ENCODE measurements at regions not wholly inside any gene's neighbourhood (a gene's known extent, or its start where the extent isn't known, plus 50 kb on each side); places are given as distances from the start of the nearest gene placed in this dataset.

DNA sequence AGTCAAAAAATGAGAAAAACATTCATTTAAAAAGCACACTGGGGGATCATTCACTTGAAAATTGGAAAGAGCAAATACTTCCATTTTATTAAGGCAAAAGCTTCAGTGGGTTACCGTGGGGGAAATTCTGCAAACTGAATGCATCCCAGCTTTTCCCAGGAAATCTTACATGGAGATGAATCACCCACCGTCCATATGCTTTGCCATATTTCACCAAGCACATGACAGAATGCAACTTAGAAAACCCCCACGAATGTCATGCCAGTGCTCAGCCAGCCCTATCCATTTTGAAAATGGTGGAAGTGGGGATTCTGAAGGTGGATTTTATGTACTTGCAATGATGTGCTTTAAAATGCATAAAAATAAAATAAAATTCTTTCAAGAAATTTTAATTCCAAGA lies 485.5 kb upstream of the ID2 start:
- TF ChIP-seq, protein P1, sequence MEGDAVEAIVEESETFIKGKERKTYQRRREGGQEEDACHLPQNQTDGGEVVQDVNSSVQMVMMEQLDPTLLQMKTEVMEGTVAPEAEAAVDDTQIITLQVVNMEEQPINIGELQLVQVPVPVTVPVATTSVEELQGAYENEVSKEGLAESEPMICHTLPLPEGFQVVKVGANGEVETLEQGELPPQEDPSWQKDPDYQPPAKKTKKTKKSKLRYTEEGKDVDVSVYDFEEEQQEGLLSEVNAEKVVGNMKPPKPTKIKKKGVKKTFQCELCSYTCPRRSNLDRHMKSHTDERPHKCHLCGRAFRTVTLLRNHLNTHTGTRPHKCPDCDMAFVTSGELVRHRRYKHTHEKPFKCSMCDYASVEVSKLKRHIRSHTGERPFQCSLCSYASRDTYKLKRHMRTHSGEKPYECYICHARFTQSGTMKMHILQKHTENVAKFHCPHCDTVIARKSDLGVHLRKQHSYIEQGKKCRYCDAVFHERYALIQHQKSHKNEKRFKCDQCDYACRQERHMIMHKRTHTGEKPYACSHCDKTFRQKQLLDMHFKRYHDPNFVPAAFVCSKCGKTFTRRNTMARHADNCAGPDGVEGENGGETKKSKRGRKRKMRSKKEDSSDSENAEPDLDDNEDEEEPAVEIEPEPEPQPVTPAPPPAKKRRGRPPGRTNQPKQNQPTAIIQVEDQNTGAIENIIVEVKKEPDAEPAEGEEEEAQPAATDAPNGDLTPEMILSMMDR (conservative IDR thresholded peaks at IDR 0.05; ENCODE audit: low read depth, low read length) = no peak
- H3K4me3 ChIP-seq (ENCODE audit: low read depth, low read length) = no peak overlapping the region
- DNase-seq (ENCODE audit: low read depth) = no peak

DNA sequence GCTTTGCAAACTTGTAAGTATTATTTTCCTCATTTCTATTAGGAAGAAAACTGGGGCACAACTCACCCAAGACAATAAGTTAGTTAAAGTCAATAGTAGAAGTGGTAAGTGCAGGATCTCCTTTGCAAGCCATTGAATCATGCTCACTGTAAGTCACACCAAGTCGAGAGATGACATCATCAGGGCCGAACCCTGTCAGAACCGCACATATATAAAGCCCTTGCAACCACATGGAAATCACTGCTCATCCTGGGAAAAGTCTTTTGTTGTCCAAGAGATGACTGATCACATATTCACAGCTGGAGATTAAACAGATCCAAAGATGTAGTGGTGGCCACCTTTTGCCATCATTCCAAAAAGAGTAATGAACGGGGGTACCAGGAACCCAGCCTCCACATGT lies 484.8 kb upstream of the ID2 start:
- H3K4me3 ChIP-seq (ENCODE audit: low read depth, low read length) = no peak overlapping the region
- TF ChIP-seq, protein P1 (conservative IDR thresholded peaks at IDR 0.05; ENCODE audit: low read depth, low read length) = no peak
- no peak for DNase-seq (ENCODE audit: low read depth)

DNA sequence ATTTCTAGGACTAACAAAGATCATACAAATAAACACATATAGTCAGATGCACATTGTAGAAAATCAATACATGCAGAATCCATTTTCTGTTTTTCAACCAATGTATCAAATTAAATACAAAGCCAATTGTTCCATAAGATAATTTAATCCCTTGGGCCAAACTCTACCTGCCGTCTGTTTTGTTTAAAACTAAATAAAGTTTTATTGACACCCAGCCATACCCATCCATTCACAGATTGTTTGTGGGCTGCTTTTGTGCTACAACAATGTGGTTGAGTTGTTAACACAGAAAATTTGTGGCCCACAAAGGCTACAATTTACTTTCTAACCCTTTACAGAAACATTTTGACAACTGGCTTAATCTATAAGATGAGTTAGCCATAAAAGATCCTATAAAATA lies 484.0 kb upstream of the ID2 start:
- TF ChIP-seq, protein P1 (conservative IDR thresholded peaks at IDR 0.05; ENCODE audit: low read depth, low read length) = no peak
- H3K4me3 ChIP-seq (ENCODE audit: low read depth, low read length) = no peak overlapping the region
- DNase-seq (ENCODE audit: low read depth) = no peak

DNA sequence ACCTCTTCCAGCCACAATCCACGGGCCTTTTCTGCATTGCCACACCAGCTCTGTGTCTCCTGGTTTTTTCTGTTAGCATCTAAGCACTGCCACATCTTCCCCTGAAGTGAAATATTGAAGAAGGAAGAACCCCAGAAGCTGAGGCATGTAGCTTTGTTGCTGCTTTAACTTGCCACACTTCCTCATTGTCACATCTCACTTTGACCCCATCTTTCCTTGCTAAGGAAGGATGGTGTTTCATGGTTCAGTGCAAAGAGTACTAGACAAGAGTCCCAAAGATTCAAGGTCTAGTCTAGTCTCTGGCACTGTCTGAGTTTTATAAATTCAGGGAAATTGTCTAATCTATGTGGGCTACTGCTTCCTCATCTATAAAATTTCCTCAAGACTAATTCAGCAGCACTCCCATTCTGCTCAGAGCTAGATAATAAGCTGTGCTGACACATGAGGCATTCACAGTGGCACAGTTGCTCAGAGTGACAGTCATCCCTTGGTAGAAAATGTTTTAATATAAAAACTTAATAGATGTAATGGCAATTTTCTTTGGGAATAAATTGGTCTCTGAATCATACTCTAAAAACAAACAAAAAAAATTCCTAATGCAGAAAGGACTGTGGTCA lies 483.0 kb upstream of the ID2 start:
- no peak overlapping the region for H3K4me3 ChIP-seq (ENCODE audit: low read depth, low read length)
- DNase-seq (ENCODE audit: low read depth) = no peak
- TF ChIP-seq, protein P1 (conservative IDR thresholded peaks at IDR 0.05; ENCODE audit: low read depth, low read length) = no peak

DNA sequence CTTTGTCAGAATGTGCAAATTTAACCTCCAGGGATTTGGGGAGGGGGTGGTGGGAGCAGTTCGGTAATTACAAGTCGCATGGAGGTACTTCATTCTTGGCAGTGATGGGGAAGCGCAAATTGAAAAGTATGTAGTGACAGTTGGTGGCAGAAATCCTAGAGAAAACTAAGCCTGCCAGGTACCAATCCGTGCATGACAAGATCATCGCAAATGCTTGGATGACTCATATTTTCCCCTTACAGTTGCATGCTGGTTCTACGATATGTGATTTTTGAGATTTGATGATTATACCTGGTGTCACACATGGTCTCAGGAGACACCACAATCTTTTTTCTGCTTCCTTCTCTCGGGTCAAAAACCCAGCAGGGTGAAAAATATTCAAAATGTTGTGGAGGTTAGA lies 479.7 kb upstream of the ID2 start:
- TF ChIP-seq, protein P1 (conservative IDR thresholded peaks at IDR 0.05; ENCODE audit: low read depth, low read length) = no peak
- DNase-seq (ENCODE audit: low read depth) = no peak
- H3K4me3 ChIP-seq (ENCODE audit: low read depth, low read length) = no peak overlapping the region

DNA sequence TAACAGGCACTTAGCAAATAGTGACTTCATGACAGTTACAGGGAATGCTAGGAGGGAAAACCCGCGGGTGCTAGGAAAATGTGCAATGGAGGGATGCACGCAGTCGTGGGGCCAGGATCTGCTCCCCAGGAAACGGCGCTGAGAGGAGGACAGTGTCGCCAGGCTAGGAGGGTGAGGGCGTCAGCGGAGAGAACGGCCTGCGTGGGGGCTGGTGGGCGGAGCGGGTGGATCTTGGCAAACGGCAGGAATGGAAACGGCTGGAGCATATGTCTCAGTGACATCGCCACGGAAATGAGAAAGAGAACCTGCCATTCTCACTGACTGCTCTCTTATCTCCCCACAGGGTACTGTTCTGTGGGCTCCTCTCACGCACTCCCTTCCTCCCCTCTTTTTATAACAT lies 478.5 kb upstream of the ID2 start:
- TF ChIP-seq, protein P1 (conservative IDR thresholded peaks at IDR 0.05; ENCODE audit: low read depth, low read length) = no peak
- no peak overlapping the region for H3K4me3 ChIP-seq (ENCODE audit: low read depth, low read length)
- no peak for DNase-seq (ENCODE audit: low read depth)

DNA sequence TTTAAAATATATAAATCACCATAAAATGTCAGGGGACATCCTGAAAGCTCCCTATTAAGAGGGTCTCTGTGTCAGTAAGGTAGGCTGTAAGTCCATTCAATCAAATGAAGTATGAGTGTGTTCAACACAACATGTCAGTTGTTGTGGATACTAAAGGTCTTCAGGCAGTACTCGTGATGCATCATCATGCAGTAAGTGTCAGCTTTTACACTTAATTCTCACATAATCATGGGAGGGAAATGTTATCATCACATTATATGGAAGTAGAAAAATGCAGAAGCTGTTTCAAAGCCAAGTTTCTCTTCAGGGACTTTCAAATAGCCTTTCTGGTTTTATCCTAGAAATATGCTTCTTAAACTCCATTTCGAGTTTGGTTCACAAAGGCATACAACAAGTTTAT lies 477.1 kb upstream of the ID2 start:
- H3K4me3 ChIP-seq (ENCODE audit: low read depth, low read length) = no peak overlapping the region
- TF ChIP-seq, protein P1 (conservative IDR thresholded peaks at IDR 0.05; ENCODE audit: low read depth, low read length) = no peak
- no peak for DNase-seq (ENCODE audit: low read depth)

Data from epithelial cell of proximal tubule (primary cell).